GF-D8 (cell line): ENCODE measurements at regions not wholly inside any gene's neighbourhood (a gene's known extent, or its start where the extent isn't known, plus 50 kb on each side); places are given as distances from the start of the nearest gene placed in this dataset.
"Not testable (repeated sequence)": the region's sequence is repeated elsewhere in the genome, so short reads cannot be mapped to it uniquely, and the experiment has no call there.

ENCODE experiments used
- DNase-seq: peaks from one replicate; lab custom pipeline; 2025; lab: John Stamatoyannopoulos, UW

- no peak for DNase-seq
Observed at GRCh38 chr13:99774644-99775043, 196.9 kb downstream of the ZIC5 start.

GRCh38 chr13:99768986-99769385 is 202.6 kb downstream of the ZIC5 start:
- DNase-seq, result no peak

GRCh38 chr13:99766641-99767045 is 204.9 kb downstream of the ZIC5 start:
- no peak for DNase-seq

DNA sequence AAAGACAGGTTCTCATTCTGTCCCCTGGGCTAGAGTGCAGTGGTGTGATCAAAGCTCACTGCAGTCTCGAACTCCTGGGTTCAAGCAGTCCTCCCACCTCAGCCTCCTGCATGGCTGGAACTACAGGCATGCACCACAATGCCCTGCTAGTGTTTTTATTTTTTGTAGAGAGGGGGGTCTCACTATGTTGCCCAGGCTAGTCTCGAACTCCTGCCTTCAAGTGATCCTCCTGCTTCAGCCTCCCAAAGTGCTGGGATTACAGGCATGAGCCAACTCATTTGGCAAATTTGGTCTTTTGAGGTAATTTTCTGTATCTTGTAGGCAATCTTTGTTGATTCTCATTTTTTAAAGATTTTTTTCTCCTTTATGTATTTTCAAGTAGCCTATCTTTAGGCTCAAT is 205.7 kb downstream of the ZIC5 start:
- DNase-seq, result no peak

DNA sequence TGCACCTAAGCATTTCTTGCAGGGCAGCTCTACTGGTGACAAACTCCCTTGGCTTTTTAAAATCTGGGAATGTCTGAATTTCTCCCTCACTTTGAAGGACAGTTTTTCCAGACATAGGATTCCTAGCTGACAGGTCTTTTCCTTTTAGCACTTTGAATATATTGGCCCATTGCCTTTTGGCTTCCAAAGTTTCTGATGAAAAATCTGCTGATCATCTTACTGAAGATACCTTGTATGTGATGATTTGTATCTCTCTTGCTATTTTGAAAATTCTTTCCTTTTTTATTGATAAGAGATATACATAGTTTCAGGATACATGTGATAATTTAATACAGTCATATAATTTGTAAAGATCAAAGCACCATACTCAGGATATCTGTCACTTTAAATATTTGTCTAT is 211.1 kb downstream of the ZIC5 start:
- DNase-seq, result no peak

DNA sequence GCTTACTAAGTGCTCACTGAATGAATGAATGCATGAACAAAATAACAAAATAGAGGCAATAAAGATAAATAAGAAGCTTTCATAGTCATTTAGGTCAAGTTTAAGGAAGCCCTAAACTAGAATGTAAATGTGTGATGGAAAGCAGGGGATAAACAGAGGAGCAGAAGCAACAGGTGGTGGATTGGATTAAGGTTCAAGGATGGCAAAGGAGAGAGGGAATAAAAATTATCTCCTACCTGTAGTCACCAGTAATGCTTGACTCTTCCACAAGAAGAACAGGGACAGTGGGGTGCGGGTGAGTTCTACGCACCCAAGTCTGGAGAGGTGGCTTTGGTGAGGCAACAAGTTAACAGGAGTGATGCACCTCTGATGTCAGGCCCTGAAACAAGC is 212.4 kb downstream of the ZIC5 start:
- DNase-seq, result no peak

GRCh38 chr13:99758460-99759162 is 213.0 kb downstream of the ZIC5 start:
- DNase-seq, result no peak

- DNase-seq, result no peak
Observed at GRCh38 chr13:99757756-99758459, 213.7 kb downstream of the ZIC5 start.

GRCh38 chr13:99756281-99756680 is 215.3 kb downstream of the ZIC5 start:
- DNase-seq, result no peak

DNA sequence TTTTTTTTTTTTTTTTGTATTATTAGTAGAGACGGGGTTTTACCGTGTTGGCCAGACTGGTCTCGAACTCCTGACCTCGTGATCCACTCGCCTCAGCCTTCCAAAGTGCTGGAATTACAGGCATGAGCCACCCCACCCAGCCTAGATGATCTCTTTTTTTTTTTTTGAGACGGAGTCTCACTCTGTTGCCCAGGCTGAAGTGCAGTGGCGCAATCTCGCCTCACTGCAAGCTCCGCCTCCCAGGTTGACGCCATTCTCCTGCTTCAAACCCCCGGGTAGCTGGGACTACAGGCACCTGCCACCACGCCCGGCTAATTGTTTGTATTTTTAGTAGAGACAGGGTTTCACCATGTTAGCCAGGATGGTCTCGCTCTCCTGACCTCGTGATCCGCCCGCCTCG is 216.8 kb downstream of the ZIC5 start:
- not testable (repeated sequence) for DNase-seq

DNA sequence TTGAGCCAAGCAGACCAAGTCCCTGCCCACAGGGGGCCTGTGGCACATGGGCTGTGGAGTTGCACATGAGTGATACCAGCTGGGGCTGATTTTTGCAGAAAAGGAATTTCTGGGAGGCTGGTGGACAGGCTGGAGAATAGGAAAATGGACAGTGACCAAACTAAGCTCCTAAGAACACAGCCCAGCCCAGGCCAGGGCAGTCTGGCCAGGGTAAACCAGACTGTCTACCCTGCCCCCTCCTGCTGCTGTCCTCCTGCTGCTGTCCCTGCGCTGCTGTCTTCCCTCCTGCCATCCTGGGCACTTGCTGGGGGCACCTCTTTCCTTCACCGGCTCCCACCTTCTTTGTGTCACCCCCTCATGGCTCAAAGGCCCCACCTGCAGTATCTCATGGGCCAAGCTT is 219.2 kb downstream of the ZIC5 start:
- DNase-seq, result no peak

DNA sequence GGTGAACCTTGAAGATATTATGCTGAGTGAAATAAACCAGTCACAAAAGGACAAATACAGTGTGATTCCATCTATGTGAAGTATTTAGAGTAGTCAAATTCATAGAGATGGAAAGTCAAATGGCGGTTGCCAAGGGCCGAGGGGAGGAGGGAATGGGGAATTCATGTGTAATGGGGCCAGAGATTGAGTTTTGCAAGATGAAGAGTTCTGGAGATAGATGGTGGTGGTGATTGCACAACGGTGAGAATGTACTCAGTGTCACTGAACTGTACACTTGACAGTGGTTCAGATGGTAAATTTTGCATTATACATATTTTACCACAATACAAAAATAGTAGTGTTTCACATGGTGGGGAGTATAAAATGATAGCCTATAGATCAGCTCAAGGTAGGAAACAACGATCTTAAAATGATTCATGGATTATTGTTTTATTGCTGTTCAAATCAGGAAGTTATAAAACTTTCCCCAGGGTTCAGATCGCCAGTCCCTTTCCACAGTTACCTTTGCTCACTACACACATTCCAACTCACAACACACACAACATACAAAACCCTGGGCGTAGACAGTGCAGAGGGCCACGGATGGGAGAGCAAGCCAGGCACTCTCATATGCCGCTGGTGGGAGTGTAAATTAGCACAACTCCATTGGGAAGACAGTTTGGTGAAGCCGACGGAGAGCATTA is 219.9 kb downstream of the ZIC5 start:
- no peak for DNase-seq

GRCh38 chr13:99750951-99751350 is 220.6 kb downstream of the ZIC5 start:
- no peak for DNase-seq

- no peak for DNase-seq
Observed at GRCh38 chr13:99749271-99750019, 222.1 kb downstream of the ZIC5 start.

- DNase-seq, result no peak
Observed at GRCh38 chr13:99747403-99747710, 224.2 kb downstream of the ZIC5 start.

DNA sequence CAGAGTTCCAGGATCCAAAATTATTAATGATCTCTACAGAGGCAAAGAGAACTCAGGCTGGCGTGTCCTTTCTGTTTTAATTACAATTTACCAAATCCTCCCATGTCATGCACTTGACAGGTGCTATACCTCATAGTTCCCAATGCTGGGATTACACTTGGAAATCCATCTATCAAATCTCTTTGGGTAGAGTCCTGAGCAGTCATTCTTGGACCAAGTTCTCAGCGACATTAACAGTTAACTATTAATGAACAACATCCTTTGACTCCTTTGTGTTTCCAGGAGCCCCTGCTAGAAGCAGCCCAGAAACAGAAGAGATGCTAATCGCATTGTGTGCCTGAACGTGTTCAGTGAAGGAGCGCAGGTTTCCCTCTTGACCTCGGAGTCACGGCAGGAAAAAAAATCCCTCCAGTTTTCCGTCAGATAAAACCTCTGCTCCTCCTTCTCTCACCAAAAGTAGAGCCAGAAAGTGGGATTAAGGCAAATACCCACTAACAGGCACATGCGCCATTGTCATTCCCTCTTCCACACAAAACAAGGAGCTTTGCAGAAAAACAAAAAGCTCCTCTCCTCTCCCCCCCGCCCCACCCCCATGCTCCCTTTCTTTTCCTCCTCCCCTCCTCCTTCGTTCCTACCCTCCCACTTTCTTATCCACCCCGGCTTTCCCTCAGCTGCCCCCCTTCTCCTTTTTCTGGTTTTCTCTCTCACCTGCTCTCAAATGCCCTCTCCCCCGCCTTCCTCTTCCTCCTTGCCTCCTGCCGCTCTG is 224.7 kb downstream of the ZIC5 start:
- no peak for DNase-seq

DNA sequence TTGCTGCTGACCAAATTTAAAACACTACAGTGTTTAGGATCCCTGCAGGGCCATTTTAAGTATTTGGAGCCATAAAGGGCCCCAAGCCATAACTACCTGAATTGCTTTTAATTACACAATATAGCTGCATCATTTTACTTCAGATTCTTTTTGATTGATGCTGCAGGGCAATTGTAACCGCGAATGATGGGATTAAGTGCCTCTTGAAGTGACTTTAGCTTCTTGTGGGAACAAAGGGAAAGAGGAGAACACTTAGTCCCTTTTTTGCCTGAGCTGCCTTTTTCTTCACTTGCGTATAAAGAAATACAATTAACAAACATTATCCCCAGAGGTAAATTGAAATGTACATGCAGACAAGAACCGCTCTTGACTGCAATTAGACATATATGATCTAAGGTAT is 228.5 kb downstream of the ZIC5 start:
- DNase-seq, result no peak

DNA sequence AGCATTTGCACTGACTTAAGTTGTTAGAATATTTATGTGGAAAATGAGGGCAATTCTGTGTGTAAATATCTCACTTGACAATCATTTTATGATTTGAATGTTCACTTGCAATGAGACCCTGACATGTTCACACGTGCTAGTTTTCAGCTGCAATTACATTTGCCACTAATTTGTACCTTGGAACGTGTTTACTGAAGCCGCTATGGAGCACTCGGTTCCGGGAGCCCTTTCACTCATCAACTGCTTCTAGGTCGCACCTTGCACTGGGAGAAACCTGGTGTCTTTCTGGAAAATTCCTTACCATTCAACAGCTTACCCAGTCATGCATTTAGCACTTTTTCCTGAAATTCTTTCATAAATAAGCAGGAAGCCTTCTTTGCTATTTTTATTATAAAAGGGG is 229.6 kb downstream of the ZIC5 start:
- no peak for DNase-seq

DNA sequence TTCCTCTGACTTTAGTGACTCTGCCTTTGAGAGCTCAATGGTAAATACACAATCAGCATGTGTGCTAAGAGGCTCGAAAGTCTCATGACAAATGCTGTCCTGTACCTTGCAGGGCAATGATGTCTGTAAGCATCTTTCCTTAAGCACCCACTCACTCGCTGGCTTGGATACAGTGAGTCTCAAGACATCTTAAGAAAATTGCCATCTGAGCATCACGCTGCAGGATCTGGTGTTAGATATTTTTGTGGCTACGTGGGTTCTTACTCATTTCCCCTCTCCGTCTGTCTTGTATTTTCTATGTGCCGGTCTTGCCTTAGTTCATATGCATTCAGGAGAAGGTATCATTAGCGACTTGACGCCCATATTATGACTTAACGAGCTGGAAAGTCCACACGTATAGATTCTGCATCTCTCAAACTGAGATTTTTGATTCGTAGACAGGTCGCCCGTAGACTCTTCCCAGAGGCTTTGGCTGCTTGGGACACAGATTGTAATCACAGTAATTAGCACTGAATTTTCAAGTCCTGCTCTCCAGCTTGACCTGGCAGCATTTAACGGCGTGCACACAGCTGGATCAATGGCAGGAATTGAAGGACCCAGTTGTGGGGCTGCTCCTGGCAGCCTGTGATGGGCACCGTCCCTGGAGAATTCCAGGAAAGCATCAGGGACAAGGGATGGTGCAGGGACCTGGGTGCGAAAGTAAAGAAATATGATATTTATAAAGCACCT is 231.2 kb downstream of the ZIC5 start:
- DNase-seq, result no peak

DNA sequence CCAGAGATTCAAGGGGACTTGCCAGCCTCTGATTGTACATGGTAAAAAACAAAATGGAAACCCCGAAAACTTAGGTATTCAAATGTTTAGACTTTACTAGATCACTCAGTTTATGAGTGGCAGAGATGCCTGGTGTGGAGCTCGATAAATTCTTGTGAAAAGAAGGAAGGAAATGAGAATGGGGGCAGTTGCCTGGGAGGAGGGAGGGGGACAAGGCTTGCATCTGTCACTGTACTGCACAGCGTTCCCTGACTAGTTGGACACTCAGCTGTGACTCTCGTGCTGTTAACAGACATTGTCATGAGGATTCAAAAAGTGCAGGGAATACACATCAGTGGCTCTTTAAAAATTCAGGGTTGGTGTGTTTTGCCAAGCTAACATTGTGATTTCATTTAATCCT is 232.9 kb downstream of the ZIC5 start:
- DNase-seq, result no peak

DNA sequence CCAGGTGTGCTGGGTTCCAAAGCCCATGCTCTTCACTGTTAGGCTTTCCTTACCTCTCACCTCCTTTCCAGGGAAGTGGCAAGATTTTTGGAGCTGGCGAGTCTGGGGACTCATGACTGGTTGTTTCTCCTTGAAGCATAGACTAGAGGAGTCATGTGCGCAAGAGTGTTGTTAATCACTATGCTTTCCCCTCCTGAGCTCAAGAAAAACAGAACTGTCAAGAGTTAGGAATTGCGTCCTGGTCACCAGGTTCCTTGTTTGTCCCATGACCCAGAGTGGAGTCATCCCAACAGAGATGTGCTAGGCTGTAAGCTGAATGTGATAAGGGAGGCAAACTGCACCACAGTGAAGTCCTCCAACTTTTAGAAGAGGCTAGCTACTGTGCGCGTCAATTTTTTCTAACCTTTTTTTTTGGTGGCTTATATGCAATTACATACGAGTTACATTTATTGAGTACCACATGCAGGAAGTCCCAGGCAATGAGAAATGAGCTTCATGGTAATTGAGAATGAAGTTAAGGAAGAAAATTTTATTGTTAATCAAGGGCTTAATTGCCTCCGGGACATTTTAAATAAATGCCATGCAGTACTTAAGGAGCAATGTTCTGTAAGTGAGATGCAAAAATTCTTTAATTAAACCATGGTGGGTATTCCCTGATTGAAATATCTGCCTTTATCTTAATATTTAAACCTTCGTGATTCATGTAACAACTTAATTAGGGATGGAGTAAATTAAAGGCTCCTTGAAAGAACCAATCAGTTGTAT is 233.9 kb downstream of the ZIC5 start:
- DNase-seq, result no peak
